ENCODE measurements at regions not wholly inside any gene's neighbourhood (a gene's known extent, or its start where the extent isn't known, plus 50 kb on each side); places are given as distances from the start of the nearest gene placed in this dataset.
A peak's percentile ranks its signal among the peaks of the same experiment; 100 is the strongest.

- DNase-seq = no peak
Measured at GRCh38 chr6:25013246-25013645, 77.5 kb upstream of the RIPOR2 start.

GRCh38 chr6:25014369-25014768 lies 78.6 kb upstream of the RIPOR2 start:
- no peak for DNase-seq

- peak; percentile 79 for DNase-seq
Measured at GRCh38 chr6:25014791-25015560, 79.2 kb upstream of the RIPOR2 start.

- DNase-seq = no peak
Measured at GRCh38 chr6:25016014-25016720, 80.4 kb upstream of the RIPOR2 start.

GRCh38 chr6:25017486-25017885 lies 81.7 kb upstream of the RIPOR2 start:
- no peak for DNase-seq

GRCh38 chr6:25017932-25018567 lies 82.3 kb upstream of the RIPOR2 start:
- DNase-seq = peak; percentile 84 to 86

GRCh38 chr6:25018568-25018954 lies 82.8 kb upstream of the RIPOR2 start:
- no peak for DNase-seq

DNA sequence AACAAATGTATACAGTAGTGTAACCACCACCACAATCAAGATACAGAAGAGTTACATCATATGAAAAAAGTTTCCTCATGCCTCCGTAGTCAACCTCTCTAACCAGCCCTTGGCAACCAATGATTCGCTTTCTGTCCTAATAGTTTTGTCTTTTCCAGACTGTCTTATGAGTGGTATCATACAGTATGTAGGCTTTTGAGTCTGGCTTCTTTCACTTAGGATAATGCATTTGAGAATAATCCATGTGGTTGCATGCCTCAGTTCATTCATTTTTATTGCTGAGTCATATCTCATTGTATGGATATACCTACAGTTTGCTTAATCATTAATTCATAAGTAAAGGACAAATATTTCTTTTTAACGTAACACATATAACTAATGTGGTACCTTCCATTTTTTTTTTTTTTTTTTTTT lies 86.4 kb upstream of the RIPOR2 start:
- DNase-seq = no peak

GRCh38 chr6:25023781-25024180 lies 88.0 kb upstream of the RIPOR2 start:
- no peak for DNase-seq

DNA sequence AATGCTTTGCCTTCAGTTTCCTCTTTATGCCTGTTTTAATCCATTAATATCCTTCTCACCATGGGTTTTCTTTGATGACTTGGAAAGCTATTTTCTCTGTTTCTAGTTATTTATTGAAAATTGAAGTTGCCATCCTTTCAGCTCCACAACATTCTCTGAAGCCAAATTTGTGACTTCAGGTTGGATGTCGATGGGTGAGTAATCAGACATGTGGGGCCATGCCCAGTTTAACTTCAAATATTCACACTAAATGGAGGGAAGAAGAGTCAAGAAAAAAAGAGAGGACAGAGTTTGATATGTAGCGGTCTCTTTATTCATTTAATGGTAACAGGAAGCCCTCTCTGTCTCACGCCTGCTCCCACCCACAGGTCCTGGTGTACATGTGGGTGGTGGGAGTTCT lies 89.1 kb upstream of the RIPOR2 start:
- DNase-seq = no peak

GRCh38 chr6:25025248-25025918 lies 89.6 kb upstream of the RIPOR2 start:
- DNase-seq = no peak

DNA sequence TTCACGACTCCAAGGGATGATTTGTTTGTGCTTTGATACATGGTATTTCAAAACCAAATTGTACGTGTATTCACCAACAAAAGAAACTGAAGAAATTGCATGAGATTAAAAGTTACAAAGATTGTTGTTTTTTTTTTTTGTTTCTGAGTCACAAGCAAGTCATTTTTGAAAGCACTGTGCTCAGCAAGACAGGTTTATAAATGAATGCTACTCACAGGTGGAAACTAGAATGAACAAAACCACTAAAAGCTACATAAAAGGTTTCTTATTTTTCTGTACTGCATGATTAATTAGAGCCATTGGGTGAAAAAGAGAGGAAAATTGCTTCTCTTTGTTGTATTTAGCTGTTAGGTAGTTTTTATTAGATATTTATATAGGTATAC lies 90.2 kb upstream of the RIPOR2 start:
- no peak for DNase-seq

- no peak for DNase-seq
Measured at GRCh38 chr6:25026723-25027122, 91.0 kb upstream of the RIPOR2 start.

DNA sequence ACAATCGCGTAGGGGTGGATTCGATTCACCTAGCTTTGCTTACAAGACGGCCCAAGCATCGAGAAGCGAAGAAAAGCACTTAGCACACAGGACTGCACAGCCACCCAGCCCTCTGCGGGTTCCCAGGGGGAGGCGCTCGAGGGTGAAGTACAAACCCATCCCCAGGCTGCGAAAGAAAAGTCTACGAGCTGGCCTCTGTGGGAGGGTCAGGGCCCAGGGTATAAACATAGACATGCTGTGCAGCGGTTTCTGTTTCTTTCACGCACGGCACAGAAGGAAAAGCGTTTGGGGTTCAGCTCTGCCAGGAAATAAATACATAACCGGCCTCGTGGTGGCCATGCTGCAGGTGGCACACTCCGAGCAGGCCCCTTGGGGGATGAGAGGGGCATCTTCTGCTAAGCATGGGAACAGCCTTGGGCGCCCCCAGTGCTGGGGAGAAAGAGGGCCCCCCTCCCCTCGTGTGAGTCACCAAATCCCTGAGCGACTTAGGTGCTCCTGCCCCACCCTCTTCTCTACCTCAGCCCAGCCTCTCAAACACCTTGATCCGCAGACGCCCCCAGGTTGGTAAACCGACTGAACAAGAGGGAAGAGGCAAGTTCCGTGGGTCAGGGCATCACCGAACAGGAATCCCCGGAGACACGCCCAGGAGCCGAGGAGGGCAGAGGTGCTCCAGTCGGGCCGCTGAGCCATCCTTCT lies 91.6 kb upstream of the RIPOR2 start:
- peak; percentile 80 to 84 for DNase-seq

DNA sequence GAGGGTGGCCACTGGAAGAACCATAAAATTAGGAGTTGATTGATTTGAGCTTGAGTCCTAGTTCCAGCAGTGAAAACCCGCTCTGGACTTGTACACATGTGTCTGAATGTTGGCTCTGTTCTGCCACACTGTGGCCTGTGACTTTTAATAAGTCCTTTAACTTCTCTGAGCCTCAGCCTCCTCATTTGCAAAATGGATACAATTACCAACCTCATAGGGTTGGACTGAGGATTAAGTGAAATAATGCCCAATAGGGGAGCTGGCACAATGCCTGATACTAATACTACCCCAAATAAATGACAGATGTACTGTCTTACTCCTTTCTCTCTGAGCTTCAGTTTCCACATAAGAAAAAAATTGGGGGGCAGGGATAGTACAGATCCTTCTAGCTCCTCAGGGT lies 92.6 kb upstream of the RIPOR2 start:
- no peak for DNase-seq

DNA sequence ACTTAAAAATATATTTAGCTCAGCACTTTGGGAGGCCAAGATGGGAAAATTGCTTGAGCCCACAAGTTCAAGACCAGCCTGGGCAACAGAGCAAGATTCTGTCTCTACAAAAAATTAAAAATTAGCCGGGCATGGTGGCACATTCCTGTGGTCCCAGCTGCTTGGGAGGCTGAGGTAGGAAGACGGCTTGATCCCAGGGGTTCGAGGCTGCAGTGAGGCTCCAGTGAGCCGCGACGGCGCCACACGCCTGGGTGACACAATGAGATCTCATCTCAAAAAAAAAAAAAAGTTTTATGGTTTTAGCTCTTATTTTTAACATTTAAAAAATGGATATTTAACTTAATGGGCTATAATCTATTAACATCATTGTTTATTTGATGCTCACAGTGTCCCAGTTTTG lies 97.2 kb upstream of the RIPOR2 start:
- no peak for DNase-seq

DNA sequence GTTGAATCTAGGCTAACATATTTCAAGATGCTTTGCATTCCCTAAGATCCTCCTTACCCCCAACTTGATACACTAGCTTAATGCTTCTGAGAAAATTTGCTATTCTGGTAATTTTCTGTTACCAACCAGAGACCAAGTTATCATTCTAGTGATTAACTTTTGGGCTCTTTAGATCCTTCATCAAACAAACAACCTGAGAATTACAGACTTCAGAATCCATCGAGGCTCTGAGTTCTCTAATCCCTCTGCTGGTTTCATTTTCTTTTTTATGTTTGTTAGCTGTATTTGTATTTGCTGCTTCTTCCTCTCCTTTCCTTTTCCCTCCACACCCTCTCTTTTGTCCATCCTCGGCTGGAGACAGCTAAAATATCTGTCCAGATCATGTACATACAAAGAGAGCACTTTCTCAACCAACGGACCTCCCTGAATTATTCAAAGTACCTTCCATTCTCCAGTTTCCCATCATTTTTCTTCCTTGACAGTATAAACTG lies 98.7 kb upstream of the RIPOR2 start:
- DNase-seq = no peak

DNA sequence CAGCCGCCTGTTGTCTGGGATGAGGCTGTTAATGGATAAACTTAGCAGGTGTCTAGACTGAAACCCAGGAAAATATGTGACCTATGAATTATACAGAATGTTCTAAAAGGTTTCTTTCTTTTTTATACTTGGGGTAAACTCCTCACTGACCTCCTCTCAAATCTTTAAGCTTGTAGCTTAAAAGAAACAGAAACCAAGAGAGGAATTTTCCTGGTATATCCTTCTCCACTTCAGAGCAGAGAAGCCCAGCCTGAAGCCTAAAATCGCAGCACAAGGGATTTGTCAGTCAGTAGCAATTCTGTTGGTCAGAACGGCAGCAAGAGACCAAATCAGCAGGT lies 99.4 kb upstream of the RIPOR2 start:
- DNase-seq = no peak

GRCh38 chr6:25035512-25036435 lies 100.0 kb upstream of the RIPOR2 start:
- DNase-seq = peak in 1 of 2 donors; percentile 50

GRCh38 chr6:25036461-25036860 lies 100.7 kb upstream of the RIPOR2 start:
- DNase-seq = no peak

DNA sequence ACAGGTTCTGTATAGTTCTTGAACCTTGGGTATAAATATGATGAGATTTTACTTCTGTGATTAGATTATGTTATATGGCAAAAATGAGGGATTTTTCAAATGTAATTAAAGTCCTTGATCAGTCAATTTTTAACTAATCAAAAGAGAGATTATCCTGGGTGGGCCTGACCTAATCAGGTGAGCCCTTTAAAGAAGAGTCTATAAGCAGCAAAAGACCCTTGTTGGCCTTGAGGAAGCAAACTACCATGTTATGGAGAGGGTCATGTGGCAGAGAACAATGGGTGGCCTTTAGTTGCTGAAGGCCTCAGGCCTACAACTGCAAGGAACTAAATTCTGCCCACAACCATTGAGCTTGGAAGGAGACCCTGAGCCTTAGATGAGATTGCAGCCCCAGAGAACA lies 102.5 kb upstream of the RIPOR2 start:
- no peak for DNase-seq

GRCh38 chr6:25038999-25039398 lies 103.2 kb upstream of the RIPOR2 start:
- peak in 1 of 2 donors; percentile 44 for DNase-seq
